Kidney (tissue), 13 donors: ENCODE measurements at regions not wholly inside any gene's neighbourhood (a gene's known extent, or its start where the extent isn't known, plus 50 kb on each side); places are given as distances from the start of the nearest gene placed in this dataset.

Experiments used
- DNase-seq, 5 donors: peaks; one replicate each; pipeline ENCODE4 v3.0.0-alpha.2; 2013 to 2020
- FAIRE-seq: peaks from 2 replicates; lab custom pipeline; 2012; peaks lifted over from hg19 to GRCh38; lab: Jason Lieb, UNC
- H3K27ac ChIP-seq, 2 donors: one replicate each; pipeline ENCODE4 v1.7.0; 2013; ENCODE audit warnings: low read depth in 2 of 2, low read length in 2 of 2, inconsistent platforms in 1 of 2
- H3K27me3 ChIP-seq: one replicate; pipeline ENCODE4 v1.7.1; 2013; ENCODE audit warnings: low read length, inconsistent platforms; ENCODE audit not compliant: control insufficient read depth, insufficient read depth
- H3K36me3 ChIP-seq, 3 donors: one replicate each; pipeline versions ENCODE4 v1.7.0 to v1.7.1; 2013; ENCODE audit warnings: low read length in 3 of 3, control low read depth in 1 of 3, inconsistent platforms in 1 of 3; ENCODE audit not compliant: insufficient read depth in 3 of 3, control insufficient read depth in 2 of 3
- H3K4me1 ChIP-seq, 3 donors: one replicate each; pipeline versions ENCODE4 v1.7.0 to v1.7.1; 2013; ENCODE audit warnings: low read length in 3 of 3, inconsistent platforms in 1 of 3, low read depth in 1 of 3; ENCODE audit not compliant: control insufficient read depth in 2 of 3, insufficient read depth in 2 of 3
- H3K4me3 ChIP-seq, 3 donors: one replicate each; pipeline versions ENCODE4 v1.7.0 to v1.8.1; 2013; ENCODE audit warnings: low read length in 3 of 3, control low read depth in 1 of 3, inconsistent platforms in 1 of 3
- H3K9ac ChIP-seq, 3 donors: one replicate each; pipeline versions ENCODE4 v1.7.0 to v1.7.1; 2013; ENCODE audit warnings: low read length in 3 of 3, control low read depth in 1 of 3, inconsistent platforms in 1 of 3
- H3K9me3 ChIP-seq, 3 donors: one replicate each; pipeline versions ENCODE4 v1.7.0 to v1.7.1; 2013; ENCODE audit warnings: low read length in 3 of 3, control low read depth in 1 of 3, inconsistent platforms in 1 of 3; ENCODE audit not compliant: control insufficient read depth in 2 of 3, insufficient read depth in 1 of 3
- intact Hi-C: fragments of 100-400 bp; cut with DNase I; formaldehyde crosslinking; loops from one replicate; pipeline ENCODE4 v1.11.1; 2022
- TF ChIP-seq, protein P1 (sequence below): IDR thresholded peaks from 3 replicates; pipeline ENCODE4 v1.5.1; 2012; ENCODE audit warnings: mild to moderate bottlenecking, moderate library complexity, borderline replicate concordance; ENCODE audit not compliant: insufficient read depth; ENCODE audit errors: extremely low read depth
- donor health status: control.
- donor health status: control.
- donor health status: control.
- donor health status: control.
- donor health status: control.
- donor health status: DM: yes; HTN: yes; CAD: no.
- donor health status: Normal renal cell carcinoma (clear cell type).

DNA sequence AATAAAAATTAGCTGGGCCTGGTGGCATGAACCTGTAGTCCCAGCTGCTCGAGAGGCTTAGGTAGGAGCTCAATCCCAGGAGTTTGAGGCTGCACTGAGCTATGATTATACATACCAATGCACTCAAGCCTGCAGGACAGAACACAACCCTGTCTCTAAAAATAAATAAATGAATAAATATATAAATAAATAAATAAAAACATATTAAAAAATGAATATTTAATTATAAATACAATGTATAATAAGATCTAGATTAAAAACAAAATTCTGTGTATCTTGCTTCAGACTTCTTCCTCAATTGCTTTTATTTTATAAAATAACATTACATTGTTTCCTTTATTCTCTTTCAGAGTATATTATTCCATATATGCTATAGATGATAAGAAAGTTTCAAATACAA lies 1964.1 kb downstream of the PCDH9 start:
- intact Hi-C loops: no loop called here
- no peak for DNase-seq
- TF ChIP-seq, protein P1, sequence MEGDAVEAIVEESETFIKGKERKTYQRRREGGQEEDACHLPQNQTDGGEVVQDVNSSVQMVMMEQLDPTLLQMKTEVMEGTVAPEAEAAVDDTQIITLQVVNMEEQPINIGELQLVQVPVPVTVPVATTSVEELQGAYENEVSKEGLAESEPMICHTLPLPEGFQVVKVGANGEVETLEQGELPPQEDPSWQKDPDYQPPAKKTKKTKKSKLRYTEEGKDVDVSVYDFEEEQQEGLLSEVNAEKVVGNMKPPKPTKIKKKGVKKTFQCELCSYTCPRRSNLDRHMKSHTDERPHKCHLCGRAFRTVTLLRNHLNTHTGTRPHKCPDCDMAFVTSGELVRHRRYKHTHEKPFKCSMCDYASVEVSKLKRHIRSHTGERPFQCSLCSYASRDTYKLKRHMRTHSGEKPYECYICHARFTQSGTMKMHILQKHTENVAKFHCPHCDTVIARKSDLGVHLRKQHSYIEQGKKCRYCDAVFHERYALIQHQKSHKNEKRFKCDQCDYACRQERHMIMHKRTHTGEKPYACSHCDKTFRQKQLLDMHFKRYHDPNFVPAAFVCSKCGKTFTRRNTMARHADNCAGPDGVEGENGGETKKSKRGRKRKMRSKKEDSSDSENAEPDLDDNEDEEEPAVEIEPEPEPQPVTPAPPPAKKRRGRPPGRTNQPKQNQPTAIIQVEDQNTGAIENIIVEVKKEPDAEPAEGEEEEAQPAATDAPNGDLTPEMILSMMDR: no peak
- Histone ChIP-seq H3K4me3 (no peak overlapping the region), H3K9me3 (no peaks in the 10 kb centered on the region), H3K27ac (no peak overlapping the region), H3K36me3 (no peaks in the 10 kb centered on the region), H3K4me1 (no peaks in the 10 kb centered on the region), H3K27me3 (no peaks in the 10 kb centered on the region), H3K9ac (no peak overlapping the region)
- peak; percentile 55 for FAIRE-seq

DNA sequence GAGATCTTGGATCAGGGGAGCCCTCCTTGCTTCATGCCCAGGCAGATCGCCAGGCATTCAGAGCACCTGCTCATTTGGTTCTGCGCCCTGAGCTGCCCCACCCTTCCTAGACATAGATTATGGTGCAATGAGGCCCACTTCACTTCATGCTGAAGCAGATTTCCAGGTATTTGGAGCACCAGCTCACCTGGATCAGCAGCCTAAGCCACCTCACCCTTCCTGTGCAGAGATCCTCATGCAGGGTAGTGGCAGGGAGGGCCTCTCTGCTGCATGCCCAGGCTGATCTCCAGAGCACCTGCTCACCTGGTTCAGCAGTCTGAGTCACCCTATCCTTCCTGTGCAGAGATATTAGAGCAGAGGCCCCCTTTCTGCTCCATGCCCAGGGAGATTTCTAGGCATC lies 1966.1 kb downstream of the PCDH9 start:
- Histone ChIP-seq H3K9me3 (no peaks in the 10 kb centered on the region), H3K36me3 (no peaks in the 10 kb centered on the region), H3K4me1 (no peaks in the 10 kb centered on the region), H3K4me3 (no peak overlapping the region), H3K9ac (no peak overlapping the region), H3K27ac (no peak overlapping the region), H3K27me3 (no peaks in the 10 kb centered on the region)
- TF ChIP-seq, protein P1: no peak
- intact Hi-C loops: no loop called here
- DNase-seq: no peak
- no peak for FAIRE-seq

DNA sequence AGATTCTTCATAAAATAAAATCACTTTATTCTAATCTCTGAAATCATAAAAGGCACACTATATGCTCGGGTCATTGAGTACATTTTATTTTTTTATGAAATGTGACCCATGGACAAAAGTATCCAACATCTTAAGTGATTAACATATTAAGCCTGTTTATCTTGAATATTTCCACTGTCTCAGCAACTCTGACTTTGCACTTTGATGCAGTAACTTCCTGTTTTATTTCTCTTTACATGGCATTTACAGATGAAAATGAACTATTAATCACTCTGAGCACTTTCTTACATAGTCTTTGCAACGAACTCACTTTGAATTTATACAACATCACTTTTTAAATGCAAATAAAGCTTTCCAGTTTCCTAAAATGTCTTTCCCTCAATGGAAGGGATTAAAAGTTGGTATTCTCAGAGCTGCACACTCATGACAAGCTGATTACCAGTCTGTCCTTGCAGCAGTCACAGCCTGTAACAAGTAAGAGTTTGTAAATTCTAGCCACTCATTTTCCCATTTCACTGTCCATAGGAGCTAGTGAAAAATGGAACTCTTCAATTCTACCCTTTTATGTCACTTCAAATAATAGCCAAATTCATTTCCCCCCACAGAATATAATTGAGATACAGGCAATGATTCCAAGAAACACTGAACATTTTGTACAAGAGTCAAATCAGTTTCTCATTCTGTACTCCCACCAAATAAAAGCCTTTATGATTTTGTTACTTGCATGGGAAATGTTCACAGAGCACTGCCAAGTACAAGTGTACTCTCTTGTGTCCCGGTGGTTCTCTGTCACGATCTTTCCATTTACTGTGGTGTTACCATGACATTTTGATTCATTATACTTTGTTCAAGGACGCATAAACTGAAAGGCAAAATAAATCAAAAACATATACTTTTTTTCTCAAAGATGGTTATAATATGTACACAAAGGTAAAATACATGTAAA lies 1968.9 kb downstream of the PCDH9 start:
- Histone ChIP-seq H3K36me3 (no peaks in the 10 kb centered on the region), H3K9ac (no peak overlapping the region), H3K27ac (no peak overlapping the region), H3K27me3 (no peaks in the 10 kb centered on the region), H3K4me3 (peak overlapping the region in 1 of 3 donors; percentile 21), H3K4me1 (no peaks in the 10 kb centered on the region), H3K9me3 (no peaks in the 10 kb centered on the region)
- FAIRE-seq (no peak), DNase-seq (peak in 1 of 5 donors; percentile 0)
- TF ChIP-seq, protein P1: no peak
- intact Hi-C loops: no loop called here
